ENCODE measurements at regions not wholly inside any gene's neighbourhood (a gene's known extent, or its start where the extent isn't known, plus 50 kb on each side); places are given as distances from the start of the nearest gene placed in this dataset.
A peak's percentile ranks its signal among the peaks of the same experiment; 100 is the strongest.

DNA sequence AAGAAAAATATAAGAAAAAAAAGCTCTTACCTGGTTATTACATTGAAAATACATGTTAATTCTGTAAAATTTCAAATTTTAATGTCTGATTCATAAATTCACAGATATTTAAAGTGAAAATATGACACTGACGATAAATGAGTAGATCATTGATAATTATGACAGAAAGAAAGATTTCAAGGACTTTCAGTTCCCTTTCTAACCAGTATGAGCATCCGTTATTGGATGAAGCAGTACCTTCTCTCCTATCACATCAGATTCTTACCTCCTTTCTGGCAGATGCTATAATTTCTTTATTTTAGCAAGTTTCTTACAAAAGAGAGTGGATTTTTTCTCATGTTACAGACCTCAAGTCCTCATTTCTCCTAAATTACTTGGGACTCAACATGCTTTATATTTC, 847.3 kb downstream of the JRKL start (continued):
- TF ChIP-seq, protein P1, sequence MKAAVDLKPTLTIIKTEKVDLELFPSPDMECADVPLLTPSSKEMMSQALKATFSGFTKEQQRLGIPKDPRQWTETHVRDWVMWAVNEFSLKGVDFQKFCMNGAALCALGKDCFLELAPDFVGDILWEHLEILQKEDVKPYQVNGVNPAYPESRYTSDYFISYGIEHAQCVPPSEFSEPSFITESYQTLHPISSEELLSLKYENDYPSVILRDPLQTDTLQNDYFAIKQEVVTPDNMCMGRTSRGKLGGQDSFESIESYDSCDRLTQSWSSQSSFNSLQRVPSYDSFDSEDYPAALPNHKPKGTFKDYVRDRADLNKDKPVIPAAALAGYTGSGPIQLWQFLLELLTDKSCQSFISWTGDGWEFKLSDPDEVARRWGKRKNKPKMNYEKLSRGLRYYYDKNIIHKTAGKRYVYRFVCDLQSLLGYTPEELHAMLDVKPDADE (IDR thresholded peaks at IDR 0.05): no peak
- TF ChIP-seq EZH2 (IDR thresholded peaks at IDR 0.05; ENCODE audit: low read depth, unreplicated experiment): no peak
- no peak for TF ChIP-seq NANOG (IDR thresholded peaks at IDR 0.05; ENCODE audit: borderline replicate concordance)
- TF ChIP-seq, protein P2, sequence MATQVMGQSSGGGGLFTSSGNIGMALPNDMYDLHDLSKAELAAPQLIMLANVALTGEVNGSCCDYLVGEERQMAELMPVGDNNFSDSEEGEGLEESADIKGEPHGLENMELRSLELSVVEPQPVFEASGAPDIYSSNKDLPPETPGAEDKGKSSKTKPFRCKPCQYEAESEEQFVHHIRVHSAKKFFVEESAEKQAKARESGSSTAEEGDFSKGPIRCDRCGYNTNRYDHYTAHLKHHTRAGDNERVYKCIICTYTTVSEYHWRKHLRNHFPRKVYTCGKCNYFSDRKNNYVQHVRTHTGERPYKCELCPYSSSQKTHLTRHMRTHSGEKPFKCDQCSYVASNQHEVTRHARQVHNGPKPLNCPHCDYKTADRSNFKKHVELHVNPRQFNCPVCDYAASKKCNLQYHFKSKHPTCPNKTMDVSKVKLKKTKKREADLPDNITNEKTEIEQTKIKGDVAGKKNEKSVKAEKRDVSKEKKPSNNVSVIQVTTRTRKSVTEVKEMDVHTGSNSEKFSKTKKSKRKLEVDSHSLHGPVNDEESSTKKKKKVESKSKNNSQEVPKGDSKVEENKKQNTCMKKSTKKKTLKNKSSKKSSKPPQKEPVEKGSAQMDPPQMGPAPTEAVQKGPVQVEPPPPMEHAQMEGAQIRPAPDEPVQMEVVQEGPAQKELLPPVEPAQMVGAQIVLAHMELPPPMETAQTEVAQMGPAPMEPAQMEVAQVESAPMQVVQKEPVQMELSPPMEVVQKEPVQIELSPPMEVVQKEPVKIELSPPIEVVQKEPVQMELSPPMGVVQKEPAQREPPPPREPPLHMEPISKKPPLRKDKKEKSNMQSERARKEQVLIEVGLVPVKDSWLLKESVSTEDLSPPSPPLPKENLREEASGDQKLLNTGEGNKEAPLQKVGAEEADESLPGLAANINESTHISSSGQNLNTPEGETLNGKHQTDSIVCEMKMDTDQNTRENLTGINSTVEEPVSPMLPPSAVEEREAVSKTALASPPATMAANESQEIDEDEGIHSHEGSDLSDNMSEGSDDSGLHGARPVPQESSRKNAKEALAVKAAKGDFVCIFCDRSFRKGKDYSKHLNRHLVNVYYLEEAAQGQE (IDR thresholded peaks at IDR 0.05; ENCODE audit: unreplicated experiment): no peak
- TF ChIP-seq CREB1 (CRISPR knock-in tag; IDR thresholded peaks at IDR 0.05; ENCODE audit: low read depth): no peak
- TF ChIP-seq STAT1 (IDR thresholded peaks at IDR 0.05; ENCODE audit: unreplicated experiment): no peak
- no peak for TF ChIP-seq JUNB (IDR thresholded peaks at IDR 0.05; ENCODE audit: unreplicated experiment)

DNA sequence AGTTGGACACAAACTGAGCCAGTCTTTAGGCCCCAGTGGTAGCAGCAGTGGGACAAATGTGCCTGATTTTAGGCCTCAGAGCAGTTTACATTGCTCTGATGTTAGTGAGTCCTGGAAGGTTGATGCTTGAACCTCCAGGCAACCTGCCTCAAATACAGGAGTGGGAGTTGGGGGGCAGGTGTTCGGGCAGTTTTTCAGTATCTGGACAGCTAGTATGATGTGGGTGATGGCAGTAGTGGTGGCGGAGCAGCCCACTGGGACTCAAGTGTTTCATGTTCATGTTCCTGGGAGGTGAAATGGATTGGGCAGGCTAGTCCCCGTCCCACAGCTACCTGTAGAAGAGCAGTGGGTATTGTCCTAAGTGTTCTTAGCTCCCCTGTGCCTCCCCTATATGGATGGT, 857.8 kb downstream of the JRKL start:
- no peaks in the 10 kb centered on the region for H3K9me3 Mint-ChIP-seq
- TF ChIP-seq, protein P2 (IDR thresholded peaks at IDR 0.05; ENCODE audit: unreplicated experiment): no peak
- TF ChIP-seq EZH2phosphoT487 (IDR thresholded peaks at IDR 0.05; ENCODE audit: unreplicated experiment) (no peak), NANOG (IDR thresholded peaks at IDR 0.05; ENCODE audit: borderline replicate concordance) (no peak), ZNF331 (CRISPR knock-in tag; IDR thresholded peaks at IDR 0.05; ENCODE audit: low read depth) (no peak), CREB1 (CRISPR knock-in tag; IDR thresholded peaks at IDR 0.05; ENCODE audit: low read depth) (no peak)

More for the DNA sequence above, 857.8 kb downstream of the JRKL start:
- no peaks in the 10 kb centered on the region for H3K27me3 ChIP-seq (ENCODE audit: insufficient read depth)
- ATAC-seq (no peak), DNase-seq (ENCODE audit: low spot score) (no peak)
- H3K4me2 ChIP-seq: no peak overlapping the region
- H2AFZ ChIP-seq: peak overlapping the region; percentile 59
- H3K27ac ChIP-seq (ENCODE audit: low read depth): no peak overlapping the region
- no peaks in the 10 kb centered on the region for H3F3A ChIP-seq (replicated peaks; ENCODE audit: low read depth)
- no peak overlapping the region for H3K4me3 ChIP-seq
- H4K20me1 ChIP-seq (replicated peaks; ENCODE audit: insufficient read depth): no peaks in the 10 kb centered on the region
- no peaks in the 10 kb centered on the region for H3K79me2 ChIP-seq (replicated peaks; ENCODE audit: insufficient read depth)
- Mint-ChIP-seq H3K27ac (no peak overlapping the region), H3K27me3 (ENCODE audit: insufficient read depth, low read depth, poor library complexity) (peaks cover 1% of the 10 kb centered on the region), H3K4me1 (peaks cover 7% of the 10 kb centered on the region; the same call in 2 of the 3 replicates), H3K4me3 (no peak overlapping the region), H3K36me3 (ENCODE audit: low read depth) (no peaks in the 10 kb centered on the region)
- H3K4me1 ChIP-seq (ENCODE audit: insufficient read depth): no peaks in the 10 kb centered on the region; the same call in 1 of the 2 replicates
- no peaks in the 10 kb centered on the region for H3K9me2 ChIP-seq (ENCODE audit: insufficient read depth)
- no peaks in the 10 kb centered on the region for H3K36me3 ChIP-seq (ENCODE audit: insufficient read depth)

Measured in GM23338 (cell line).